Activated CD4-positive, alpha-beta T cell treated with anti-CD3 and anti-CD28 coated beads for 24 hours (primary cell): ENCODE measurements at regions not wholly inside any gene's neighbourhood (a gene's known extent, or its start where the extent isn't known, plus 50 kb on each side); places are given as distances from the start of the nearest gene placed in this dataset.
"Not testable (repeated sequence)": the region's sequence is repeated elsewhere in the genome, so short reads cannot be mapped to it uniquely, and the experiment has no call there.

Experiments
- DNase-seq, 2 donors: peaks; one replicate each; pipeline ENCODE4 v3.0.0-alpha.2; 2020; ENCODE audit warnings: low read depth in 2 of 2

GRCh38 chr1:101483982-101484688, 247.3 kb downstream of the S1PR1 start:
- DNase-seq = no peak

GRCh38 chr1:101484689-101485338, 248.0 kb downstream of the S1PR1 start:
- no peak for DNase-seq

GRCh38 chr1:101485712-101486111, 248.9 kb downstream of the S1PR1 start:
- DNase-seq = no peak

GRCh38 chr1:101492144-101492543, 255.3 kb downstream of the S1PR1 start:
- not testable (repeated sequence) for DNase-seq

GRCh38 chr1:101493920-101494319, 257.1 kb downstream of the S1PR1 start:
- DNase-seq = not testable (repeated sequence)

- no peak for DNase-seq
Observed at GRCh38 chr1:101496109-101496508, 259.3 kb downstream of the S1PR1 start.

GRCh38 chr1:101497881-101498559, 261.2 kb downstream of the S1PR1 start:
- DNase-seq = no peak

- not testable (repeated sequence) for DNase-seq
Observed at GRCh38 chr1:101504106-101504505, 267.3 kb downstream of the S1PR1 start.

GRCh38 chr1:101505240-101505639, 268.4 kb downstream of the S1PR1 start:
- DNase-seq = not testable (repeated sequence)

- peak; percentile 9 to 42 for DNase-seq
Observed at GRCh38 chr1:101506541-101507164, 269.8 kb downstream of the S1PR1 start.

GRCh38 chr1:101507547-101507971, 270.7 kb downstream of the S1PR1 start:
- no peak for DNase-seq

- no peak for DNase-seq
Observed at GRCh38 chr1:101508913-101509312, 272.1 kb downstream of the S1PR1 start.

GRCh38 chr1:101509370-101509769, 272.6 kb downstream of the S1PR1 start:
- no peak for DNase-seq

- DNase-seq = no peak
Observed at GRCh38 chr1:101511202-101511891, 274.5 kb downstream of the S1PR1 start.

GRCh38 chr1:101520302-101520701, 283.5 kb downstream of the S1PR1 start:
- peak in 1 of 2 donors; percentile 1 for DNase-seq

- DNase-seq = no peak
Observed at GRCh38 chr1:101522486-101522885, 285.7 kb downstream of the S1PR1 start.

GRCh38 chr1:101526813-101527212, 290.0 kb downstream of the S1PR1 start:
- no peak for DNase-seq

- no peak for DNase-seq
Observed at GRCh38 chr1:101532377-101532776, 295.6 kb downstream of the S1PR1 start.

GRCh38 chr1:101540161-101540560, 303.3 kb downstream of the S1PR1 start:
- DNase-seq = no peak

- DNase-seq = no peak
Observed at GRCh38 chr1:101546885-101547284, 310.1 kb downstream of the S1PR1 start.

- DNase-seq = no peak
Observed at GRCh38 chr1:101547357-101547756, 310.5 kb downstream of the S1PR1 start.

GRCh38 chr1:101548376-101548775, 311.6 kb downstream of the S1PR1 start:
- no peak for DNase-seq
